ENCODE measurements at regions not wholly inside any gene's neighbourhood (a gene's known extent, or its start where the extent isn't known, plus 50 kb on each side); places are given as distances from the start of the nearest gene placed in this dataset.

- POLR2A ChIA-PET: no interaction called here
- TF ChIP-seq CTCF (IDR thresholded peaks at IDR 0.05; ENCODE audit: insufficient read depth, low read length, missing control alignments): no peak
- no peak overlapping the region for H3K4me3 ChIP-seq (ENCODE audit: low read depth, low read length)
- DNase-seq (ENCODE audit: low read depth, low spot score): no peak
- CTCF ChIA-PET: no interaction called here
These were observed 442.4 kb downstream of the CCSER2 start for GRCh38 chr10:84770824-84771223.

GRCh38 chr10:84783386-84783785 lies 455.0 kb downstream of the CCSER2 start:
- TF ChIP-seq CTCF (IDR thresholded peaks at IDR 0.05; ENCODE audit: insufficient read depth, low read length, missing control alignments): peak; percentile 58
- POLR2A ChIA-PET: no interaction called here
- H3K4me3 ChIP-seq (ENCODE audit: low read depth, low read length): no peak overlapping the region
- DNase-seq (ENCODE audit: low read depth, low spot score): peak; percentile 0
- CTCF ChIA-PET: interaction anchor here (1.5 kb wide), 2 partner anchors 37 to 1593 kb away, joined by 3 to 4 read pairs; no protein-coding TSS in a partner anchor

- ChIA-PET CTCF (interaction anchor here (1.5 kb wide), 2 partner anchors 36 to 1593 kb away, joined by 3 to 4 read pairs; no protein-coding TSS in a partner anchor), POLR2A (no interaction called here)
- no peak for DNase-seq (ENCODE audit: low read depth, low spot score)
- H3K4me3 ChIP-seq (ENCODE audit: low read depth, low read length): no peak overlapping the region
- no peak for TF ChIP-seq CTCF (IDR thresholded peaks at IDR 0.05; ENCODE audit: insufficient read depth, low read length, missing control alignments)
These were observed 455.5 kb downstream of the CCSER2 start for GRCh38 chr10:84783909-84784308.

DNA sequence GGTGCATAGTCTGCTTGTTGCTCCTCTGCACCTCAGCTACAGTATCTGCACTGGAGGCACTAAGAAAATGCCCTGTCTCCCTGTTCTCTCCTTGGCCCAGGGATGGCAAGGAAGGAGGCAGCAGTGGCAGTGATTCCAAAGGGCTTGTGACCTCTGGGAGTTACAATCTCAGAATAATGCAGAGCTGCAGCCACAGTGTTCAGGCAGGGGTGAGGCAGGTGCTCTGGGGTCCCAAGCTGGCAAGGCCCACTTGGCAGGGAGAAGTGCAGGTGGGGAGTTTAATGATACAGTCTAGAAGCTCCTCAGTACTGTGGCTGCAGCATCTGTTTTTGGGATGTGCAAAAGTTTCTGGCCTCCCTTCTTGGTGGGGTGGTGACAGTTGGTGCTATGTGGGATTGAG lies 456.4 kb downstream of the CCSER2 start:
- no peak overlapping the region for H3K4me3 ChIP-seq (ENCODE audit: low read depth, low read length)
- DNase-seq (ENCODE audit: low read depth, low spot score): no peak
- TF ChIP-seq CTCF (IDR thresholded peaks at IDR 0.05; ENCODE audit: insufficient read depth, low read length, missing control alignments): no peak
- ChIA-PET POLR2A (no interaction called here), CTCF (no interaction called here)

DNA sequence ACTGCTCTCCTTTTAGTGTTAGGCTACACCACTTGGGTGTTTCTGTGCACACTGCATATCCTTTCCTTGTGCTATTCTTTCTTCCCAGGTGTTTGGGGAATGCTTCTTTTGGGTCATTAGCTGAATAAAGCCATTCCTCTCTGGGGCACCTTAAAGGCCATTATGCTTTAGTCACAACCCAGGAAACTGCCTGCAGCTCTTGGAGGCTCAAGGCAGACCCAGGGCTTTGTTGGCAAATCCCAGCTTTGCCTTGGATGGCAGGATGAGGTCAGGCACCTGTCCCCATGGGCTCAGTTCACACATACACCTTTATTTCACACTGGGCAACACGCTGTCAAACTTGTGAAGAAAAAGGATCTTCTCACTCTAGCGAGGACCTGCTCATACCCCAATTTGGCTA lies 460.6 kb downstream of the CCSER2 start:
- no peak overlapping the region for H3K4me3 ChIP-seq (ENCODE audit: low read depth, low read length)
- TF ChIP-seq CTCF (IDR thresholded peaks at IDR 0.05; ENCODE audit: insufficient read depth, low read length, missing control alignments): no peak
- DNase-seq (ENCODE audit: low read depth, low spot score): no peak
- ChIA-PET CTCF (no interaction called here), POLR2A (no interaction called here)

GRCh38 chr10:84798312-84798711 lies 469.9 kb downstream of the CCSER2 start:
- no peak for DNase-seq (ENCODE audit: low read depth, low spot score)
- POLR2A ChIA-PET: no interaction called here
- no peak for TF ChIP-seq CTCF (IDR thresholded peaks at IDR 0.05; ENCODE audit: insufficient read depth, low read length, missing control alignments)
- H3K4me3 ChIP-seq (ENCODE audit: low read depth, low read length): no peak overlapping the region
- CTCF ChIA-PET: no interaction called here

All from AG04449 (cell line).